IMR-90 (cell line): ENCODE measurements at regions not wholly inside any gene's neighbourhood (a gene's known extent, or its start where the extent isn't known, plus 50 kb on each side); places are given as distances from the start of the nearest gene placed in this dataset.

Source experiments
- ATAC-seq: fragments of 200-7000 bp; cut with Tn5 transposase; 2 replicates; pipeline ENCODE4 v1.9.1; 2020; ENCODE audit warnings: low read depth, mild to moderate bottlenecking, moderate library complexity
- BruUV-seq: library from RNA; stranded (reverse); fragments of 400-500 nt; replicated peaks from 2 replicates; lab custom pipeline; 2021; lab: Mats Ljungman, UMichigan
- CTCF ChIA-PET: fragments of 300-600 bp; formaldehyde crosslinking; extraction: SDS; loops from one replicate; lab custom pipeline; 2021; ENCODE audit warnings: antibody characterized with exemption; lab: Yijun Ruan, JAX
- POLR2A ChIA-PET: fragments of 300-600 bp; sonication (Branson Sonifier 250); formaldehyde crosslinking; loops from one replicate; lab custom pipeline; 2022; ENCODE audit warnings: antibody characterized with exemption; ENCODE audit not compliant: unreplicated experiment; lab: Charles Lee
- DNase-seq: peaks from one replicate; pipeline ENCODE4 v3.0.0; 2013
- H2AFZ ChIP-seq: replicated peaks from 2 replicates; pipeline ENCODE3; 2013; ENCODE audit warnings: low read length, mild to moderate bottlenecking; ENCODE audit not compliant: poor library complexity
- H2AK5ac ChIP-seq: 2 replicates; pipeline ENCODE4 v1.6.1; 2013; ENCODE audit warnings: low read depth, low read length, inconsistent platforms
- H2AK9ac ChIP-seq: replicated peaks from 2 replicates; pipeline ENCODE3; 2013; ENCODE audit warnings: mild to moderate bottlenecking, low read depth, low read length, moderate library complexity; ENCODE audit not compliant: poor library complexity
- H2BK120ac ChIP-seq: 2 replicates; pipeline ENCODE4 v1.6.1; 2013; ENCODE audit warnings: low read depth, low read length, inconsistent platforms
- H2BK15ac ChIP-seq: 3 replicates; pipeline ENCODE4 v1.6.1; 2013; ENCODE audit warnings: low read depth, low read length, inconsistent platforms
- H2BK20ac ChIP-seq: 2 replicates; pipeline ENCODE4 v1.6.1; 2013; ENCODE audit warnings: low read depth, mild to moderate bottlenecking, inconsistent platforms, low read length, moderate library complexity
- H2BK5ac ChIP-seq: 2 replicates; pipeline ENCODE4 v1.6.1; 2013; ENCODE audit warnings: mild to moderate bottlenecking, low read depth, low read length, inconsistent platforms; ENCODE audit not compliant: poor library complexity, severe bottlenecking
- H3K14ac ChIP-seq: replicated peaks from 2 replicates; pipeline ENCODE4 v1.6.1; 2013; ENCODE audit warnings: low read depth, low read length, inconsistent platforms
- H3K18ac ChIP-seq: 2 replicates; pipeline ENCODE4 v1.6.1; 2013; ENCODE audit warnings: low read depth, low read length, control low read depth
- H3K23ac ChIP-seq: 2 replicates; pipeline ENCODE4 v1.6.1; 2013; ENCODE audit warnings: low read depth, low read length, inconsistent platforms
- H3K27ac ChIP-seq: 2 replicates; pipeline ENCODE4 v1.5.1; 2013; ENCODE audit warnings: mild to moderate bottlenecking, control low read depth, low read length; ENCODE audit not compliant: insufficient read depth
- H3K27me3 ChIP-seq: 2 replicates; pipeline ENCODE4 v1.6.1; 2013; ENCODE audit warnings: low read length; ENCODE audit not compliant: control insufficient read depth, insufficient read depth
- H3K36me3 ChIP-seq: 2 replicates; pipeline ENCODE4 v1.6.1; 2013; ENCODE audit warnings: low read length, mixed read lengths; ENCODE audit not compliant: control insufficient read depth, insufficient read depth
- H3K4ac ChIP-seq: 2 replicates; pipeline ENCODE4 v1.6.1; 2013; ENCODE audit warnings: low read depth, low read length, inconsistent platforms
- H3K4me1 ChIP-seq: 2 replicates; pipeline ENCODE4 v1.6.1; 2013; ENCODE audit warnings: low read length, mixed read lengths; ENCODE audit not compliant: control insufficient read depth, insufficient read depth
- H3K4me2 ChIP-seq: 2 replicates; pipeline ENCODE4 v1.6.1; 2013; ENCODE audit warnings: low read depth, mild to moderate bottlenecking, control low read depth, low read length, moderate library complexity
- H3K4me3 ChIP-seq: 2 replicates; pipeline ENCODE4 v1.5.1; 2013; ENCODE audit warnings: low read depth, mild to moderate bottlenecking, control low read depth, low read length, moderate library complexity; ENCODE audit not compliant: insufficient read depth
- H3K56ac ChIP-seq: 2 replicates; pipeline ENCODE4 v1.6.1; 2013; ENCODE audit warnings: low read length, inconsistent platforms; ENCODE audit not compliant: insufficient read depth; ENCODE audit errors: extremely low read depth
- H3K79me1 ChIP-seq, 2 experiments: 2 replicates each; pipeline ENCODE4 v1.6.1; 2013; ENCODE audit warnings: low read length in 2 of 2, inconsistent platforms in 1 of 2, low read depth in 1 of 2
- H3K9ac ChIP-seq: 2 replicates; pipeline ENCODE4 v1.6.1; 2013; ENCODE audit warnings: low read depth, low read length, control low read depth
- H3K9me1 ChIP-seq: 2 replicates; pipeline ENCODE4 v1.6.1; 2013; ENCODE audit warnings: low read length, inconsistent platforms; ENCODE audit not compliant: insufficient read depth
- H3K9me3 ChIP-seq: 2 replicates; pipeline ENCODE4 v1.6.1; 2013; ENCODE audit warnings: low read length; ENCODE audit not compliant: control insufficient read depth, insufficient read depth
- H4K20me1 ChIP-seq: 2 replicates; pipeline ENCODE4 v1.6.1; 2013; ENCODE audit warnings: low read length, inconsistent platforms; ENCODE audit not compliant: insufficient read depth
- H4K5ac ChIP-seq: 2 replicates; pipeline ENCODE4 v1.6.1; 2013; ENCODE audit warnings: mild to moderate bottlenecking, low read depth, low read length, control low read depth
- H4K8ac ChIP-seq, 2 experiments: 2 replicates each; pipeline ENCODE4 v1.6.1; 2013; ENCODE audit warnings: low read depth in 2 of 2, low read length in 2 of 2, control low read depth in 1 of 2, inconsistent platforms in 1 of 2
- H4K91ac ChIP-seq: 2 replicates; pipeline ENCODE4 v1.6.1; 2013; ENCODE audit warnings: low read depth, low read length, inconsistent platforms; ENCODE audit not compliant: insufficient read depth
- CHD1 ChIP-seq: IDR thresholded peaks from 2 replicates; pipeline ENCODE4 v1.6.1; 2012; ENCODE audit warnings: low read depth, low read length, improper control_type of control experiment
- SMC3 ChIP-seq: fragments of 150-350 bp; IDR thresholded peaks from 2 replicates; pipeline ENCODE4 v1.6.1; 2016; ENCODE audit warnings: low read depth, mild to moderate bottlenecking, antibody characterized with exemption, low read length, moderate library complexity
- dilution Hi-C: fragments of 300-500 bp; cut with HindIII; formaldehyde crosslinking; loops from one replicate; pipeline ENCODE4 v1.14.3; 2018; ENCODE audit warnings: low sequenced_read_pairs; ENCODE audit not compliant: unreplicated experiment
- in situ Hi-C: fragments of 300-500 bp; cut with MboI; formaldehyde crosslinking; loops from 3 replicates; pipeline ENCODE4 v1.14.3; 2019; ENCODE audit warnings: low sequenced_read_pairs, inconsistent platforms, mixed read lengths
- intact Hi-C: fragments of 100-400 bp; cut with micrococcal nuclease; formaldehyde crosslinking; loops from 2 replicates; pipeline ENCODE4 v1.10.0; 2022

- H3K4ac ChIP-seq: no peak overlapping the region
- no peak overlapping the region for H3K18ac ChIP-seq
Observed at GRCh38 chr1:187951817-187952216, 1123.1 kb downstream of the PLA2G4A start.

More at GRCh38 chr1:187951817-187952216, 1123.1 kb downstream of the PLA2G4A start:
- Histone ChIP-seq H3K27me3 (no peaks in the 10 kb centered on the region), H3K9me3 (peaks cover 3% of the 10 kb centered on the region; the same call in 1 of the 2 replicates), H2BK20ac (no peak overlapping the region), H3K36me3 (no peaks in the 10 kb centered on the region), H2BK120ac (no peak overlapping the region), H2AK9ac (no peak overlapping the region), H3K23ac (no peak overlapping the region), H4K8ac (no peak overlapping the region), H4K5ac (no peak overlapping the region), H2BK15ac (no peak overlapping the region), H3K27ac (no peak overlapping the region), H2AFZ (no peak overlapping the region), H4K91ac (no peak overlapping the region), H4K20me1 (no peaks in the 10 kb centered on the region), H3K9ac (no peak overlapping the region), H2AK5ac (no peak overlapping the region), H3K79me1 (no peaks in the 10 kb centered on the region), H3K56ac (no peak overlapping the region), H3K9me1 (no peaks in the 10 kb centered on the region), H3K4me3 (no peak overlapping the region), H3K14ac (no peak overlapping the region), H2BK5ac (no peak overlapping the region), H3K4me2 (no peak overlapping the region), H3K4me1 (no peaks in the 10 kb centered on the region)
- DNase-seq (no peak), ATAC-seq (no peak)
- BruUV-seq: no TSS peak
- intact Hi-C loops (no loop called here), dilution Hi-C loops (no loop called here), in situ Hi-C loops (no loop called here)
- POLR2A ChIA-PET: interaction anchor here (0.6 kb wide), 1 partner anchor 1218 kb away, joined by 3 read pairs; no protein-coding TSS in a partner anchor
- TF ChIP-seq SMC3: no peak
- TF ChIP-seq CHD1: no peak
- CTCF ChIA-PET: no interaction called here
